ENCODE measurements at regions not wholly inside any gene's neighbourhood (a gene's known extent, or its start where the extent isn't known, plus 50 kb on each side); places are given as distances from the start of the nearest gene placed in this dataset.

DNA sequence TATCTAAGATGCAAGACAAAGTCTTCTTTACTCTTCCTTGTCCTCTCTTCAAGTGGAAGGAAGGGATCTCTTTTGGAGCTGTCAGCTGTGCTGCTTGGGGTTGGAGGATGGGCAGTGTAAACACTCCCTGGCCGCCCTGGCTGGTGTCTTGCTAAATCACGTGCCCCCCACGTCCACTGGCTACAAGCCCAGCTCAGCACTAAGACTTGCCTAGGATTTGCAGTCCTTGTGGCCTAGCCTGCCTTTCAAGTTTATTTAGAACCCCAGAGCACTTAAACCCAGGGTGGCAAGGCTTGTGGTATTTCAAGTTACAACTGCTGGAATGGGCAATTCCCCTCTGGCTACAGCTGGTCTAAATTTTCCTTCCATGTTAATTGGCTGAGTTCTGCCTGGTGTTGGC lies 272.4 kb upstream of the MYO3A start:
- no peak for DNase-seq (ENCODE audit: low read depth)

DNA sequence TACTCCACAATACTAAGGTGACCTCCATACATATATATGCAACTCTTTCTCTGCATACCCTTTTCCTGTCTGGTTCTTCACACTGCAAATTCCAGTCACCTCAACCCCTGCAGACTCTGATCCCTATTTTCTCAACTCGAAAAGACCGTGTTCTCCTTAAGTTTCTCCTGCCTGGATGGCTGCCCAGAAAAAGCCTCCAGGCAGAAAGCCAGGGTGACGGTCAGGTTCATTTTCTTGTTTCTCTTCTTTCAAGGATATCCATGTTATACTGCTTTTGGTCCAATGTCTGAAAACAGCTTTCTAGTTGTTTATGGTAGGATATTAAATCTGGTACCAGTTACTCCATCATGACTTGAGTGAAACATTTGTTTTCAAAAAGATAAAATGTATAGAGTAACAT lies 267.8 kb upstream of the MYO3A start:
- DNase-seq (ENCODE audit: low read depth): no peak

DNA sequence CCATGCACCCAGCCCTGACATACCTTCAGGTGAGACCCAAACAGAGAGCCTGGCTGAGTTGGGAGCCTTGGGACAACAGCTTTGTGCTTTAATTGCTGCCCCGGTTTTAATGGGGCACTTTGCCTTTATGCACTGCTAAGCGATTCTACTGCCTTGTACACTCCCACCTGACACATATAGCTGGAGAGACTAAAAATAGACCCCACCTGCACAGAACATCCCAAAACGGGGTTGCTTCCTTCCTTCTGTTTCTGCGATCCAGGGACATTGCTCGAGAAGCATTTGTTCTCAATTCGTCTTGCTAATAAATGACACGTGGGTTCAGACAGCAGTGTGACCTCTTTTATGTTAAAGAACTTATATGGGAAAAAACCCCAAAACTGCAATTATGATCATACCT lies 258.8 kb upstream of the MYO3A start:
- no peak for DNase-seq (ENCODE audit: low read depth)

DNA sequence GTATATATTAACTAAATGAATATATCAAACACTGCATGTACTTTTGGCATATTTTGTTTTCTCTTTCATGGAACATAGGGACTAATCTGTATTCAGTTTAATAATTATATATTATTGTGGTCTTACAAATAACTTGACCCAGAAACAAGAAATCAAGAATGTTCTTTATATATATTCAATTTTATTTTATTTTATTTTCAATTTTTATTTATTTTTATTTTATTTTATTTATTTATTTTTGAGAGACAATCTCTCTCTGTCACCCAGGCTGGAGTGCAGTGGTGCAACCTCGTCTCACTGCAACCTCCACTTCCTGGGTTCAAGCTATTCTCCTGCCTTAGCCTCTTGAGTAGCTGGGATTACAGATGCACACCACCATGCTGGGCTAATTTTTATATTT lies 258.4 kb upstream of the MYO3A start:
- DNase-seq (ENCODE audit: low read depth): no peak

DNA sequence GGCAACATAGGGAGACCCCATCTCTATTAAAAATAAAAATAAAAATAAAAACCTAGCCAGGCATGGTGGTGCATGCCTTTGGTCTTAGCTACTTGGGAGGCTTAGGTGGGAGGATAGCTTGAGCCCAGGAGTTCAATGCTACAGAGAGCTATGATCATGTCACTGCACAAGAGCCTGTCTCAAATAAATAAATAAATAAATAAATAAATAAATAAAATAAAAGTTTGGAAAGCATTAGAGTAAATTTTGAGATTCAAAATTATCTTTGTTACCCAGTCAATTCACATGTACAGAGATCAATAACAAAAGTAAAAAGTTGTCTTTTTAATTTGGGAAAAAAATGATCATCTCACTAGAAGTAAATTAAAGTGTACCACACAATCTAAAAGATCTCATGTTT lies 255.8 kb upstream of the MYO3A start:
- DNase-seq (ENCODE audit: low read depth): no peak

DNA sequence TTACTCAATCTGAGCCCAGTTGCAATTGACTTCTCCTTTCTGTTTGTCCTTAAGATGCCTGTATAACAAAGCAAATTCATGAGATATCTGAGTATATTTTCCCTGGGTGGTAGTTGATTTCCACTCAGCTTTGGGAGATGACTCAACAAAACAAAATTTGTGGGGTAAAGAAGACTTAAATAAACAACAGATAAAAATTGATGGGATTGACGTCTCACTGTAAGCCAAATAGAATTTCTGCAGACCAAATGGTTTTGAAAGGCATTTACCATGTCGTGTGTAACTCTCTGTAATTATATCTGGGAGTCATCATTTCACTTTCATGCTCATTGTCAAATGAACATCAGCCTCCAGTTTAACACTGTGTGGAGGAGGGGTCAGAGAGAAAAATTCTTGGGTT lies 255.4 kb upstream of the MYO3A start:
- no peak for DNase-seq (ENCODE audit: low read depth)

DNA sequence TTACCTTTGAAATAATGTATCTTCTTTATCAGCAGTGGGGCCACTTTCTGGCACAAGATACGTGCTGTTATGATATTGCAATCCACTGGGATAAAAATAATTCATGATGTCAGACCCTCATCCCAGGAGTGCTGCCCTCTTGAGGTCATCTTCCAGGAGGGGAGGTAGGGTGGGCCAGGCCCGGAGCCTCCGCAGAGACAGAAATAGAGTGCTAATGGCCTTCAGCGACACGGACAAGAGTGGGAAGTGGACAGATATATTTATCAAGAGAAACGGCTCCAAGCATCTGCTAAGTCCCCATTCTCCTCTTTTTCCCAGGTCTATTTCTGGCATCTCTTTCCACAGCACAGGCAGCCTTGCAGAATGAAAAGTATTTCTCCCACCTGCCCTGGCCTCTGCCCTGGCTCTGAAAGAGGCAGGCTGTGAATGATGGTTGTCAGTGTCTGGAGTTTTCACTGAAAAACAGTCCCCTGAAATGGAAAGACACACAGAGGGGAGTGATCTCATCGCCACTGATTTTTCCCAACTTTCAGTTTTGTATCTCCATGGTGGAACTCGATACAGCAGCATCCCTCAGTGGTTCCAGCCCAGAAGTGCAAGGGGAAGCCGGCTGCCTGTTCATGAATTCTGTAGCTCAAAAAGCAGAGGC lies 251.7 kb upstream of the MYO3A start:
- DNase-seq (ENCODE audit: low read depth): no peak

DNA sequence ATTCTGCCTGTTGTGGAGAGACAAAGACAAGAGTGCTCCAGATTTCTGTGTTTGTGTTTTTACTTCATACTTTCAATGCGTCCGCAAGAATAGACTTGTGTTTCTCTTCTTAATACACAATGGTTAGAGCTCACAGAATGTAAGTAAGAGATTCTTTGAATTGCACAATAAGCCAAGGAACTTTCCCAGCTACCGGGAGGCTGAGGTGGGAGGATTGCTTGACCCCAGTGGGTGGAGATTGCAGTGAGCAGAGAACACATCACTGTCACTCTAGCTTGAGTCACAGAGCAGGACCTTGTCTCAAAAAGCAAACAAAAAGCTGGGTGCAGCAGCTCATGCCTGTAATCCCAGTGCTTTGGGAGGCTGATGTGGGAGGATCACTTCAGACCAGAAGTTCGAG lies 250.7 kb upstream of the MYO3A start:
- no peak for DNase-seq (ENCODE audit: low read depth)

DNA sequence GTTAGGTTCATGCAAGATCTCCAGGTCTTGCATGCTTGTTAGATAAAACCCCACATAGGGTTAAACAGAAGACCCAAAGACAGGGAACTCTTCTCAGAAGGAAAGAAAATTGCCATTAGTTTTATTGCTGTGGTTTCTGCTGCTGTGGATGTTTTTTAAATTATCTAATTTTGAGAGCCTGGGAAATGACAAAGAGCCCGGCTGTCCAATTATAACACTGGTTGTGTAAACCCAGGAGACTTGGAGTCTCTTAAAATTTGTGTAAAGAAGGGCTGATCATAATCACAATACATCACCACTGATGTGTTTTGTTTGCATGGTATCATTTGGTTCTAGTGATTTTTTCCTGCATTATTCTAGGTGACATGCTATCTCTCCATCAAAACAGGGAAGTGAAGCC lies 246.5 kb upstream of the MYO3A start:
- no peak for DNase-seq (ENCODE audit: low read depth)

DNA sequence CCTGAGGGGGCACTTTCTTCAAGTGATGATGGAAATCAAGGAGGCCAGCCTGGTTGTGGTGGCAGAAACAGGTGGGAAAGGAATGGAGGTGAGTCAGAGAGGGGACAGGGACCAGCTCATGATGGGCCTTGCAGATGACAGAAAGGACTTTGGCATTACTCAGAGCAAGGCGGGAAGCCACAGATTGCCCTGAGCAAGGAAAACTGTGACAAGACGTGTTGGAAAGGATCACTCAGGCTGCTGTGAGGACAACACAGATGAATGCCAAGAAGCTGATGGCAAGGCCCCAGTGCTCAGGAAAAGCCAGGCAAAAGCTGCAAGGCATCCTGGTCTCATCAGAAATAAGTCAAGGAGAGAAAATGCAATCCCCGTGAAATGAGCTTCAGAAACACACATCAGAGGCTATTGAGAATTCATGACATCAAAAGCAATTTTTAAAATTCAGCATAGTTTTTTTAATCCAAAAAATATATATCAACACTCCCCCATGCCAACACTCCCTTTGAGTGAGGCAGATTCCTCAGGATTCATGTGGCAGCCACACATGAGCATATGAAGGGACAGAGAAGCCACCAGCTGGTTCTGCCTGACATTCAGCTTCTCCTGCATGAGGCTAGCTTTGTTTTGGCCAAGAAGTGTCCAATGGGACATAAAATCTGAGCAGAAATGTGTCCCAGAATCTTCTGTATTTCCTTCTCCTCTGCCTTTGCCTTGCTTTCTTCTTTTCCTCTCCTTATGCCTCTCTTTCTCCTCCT lies 244.5 kb upstream of the MYO3A start:
- DNase-seq (ENCODE audit: low read depth): no peak

DNA sequence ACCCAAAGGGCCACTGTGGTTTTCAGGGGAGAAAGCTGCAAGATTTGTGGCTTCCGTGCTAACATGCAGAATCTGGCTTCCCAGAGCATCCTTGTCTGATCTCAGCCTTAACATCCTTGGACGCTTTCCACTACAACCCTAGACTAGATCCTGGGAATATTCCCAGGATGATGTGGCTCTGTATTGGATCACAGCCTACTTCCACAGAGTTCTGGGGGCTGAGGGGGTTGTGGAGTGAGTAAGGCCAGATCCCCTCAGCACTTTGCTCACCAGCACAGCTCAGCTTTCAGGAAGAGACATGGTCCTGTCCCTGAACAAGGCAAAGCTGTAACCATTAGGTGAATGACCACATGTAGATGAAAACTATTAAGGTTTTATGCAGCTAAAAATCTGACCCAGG lies 241.3 kb upstream of the MYO3A start:
- no peak for DNase-seq (ENCODE audit: low read depth)

DNA sequence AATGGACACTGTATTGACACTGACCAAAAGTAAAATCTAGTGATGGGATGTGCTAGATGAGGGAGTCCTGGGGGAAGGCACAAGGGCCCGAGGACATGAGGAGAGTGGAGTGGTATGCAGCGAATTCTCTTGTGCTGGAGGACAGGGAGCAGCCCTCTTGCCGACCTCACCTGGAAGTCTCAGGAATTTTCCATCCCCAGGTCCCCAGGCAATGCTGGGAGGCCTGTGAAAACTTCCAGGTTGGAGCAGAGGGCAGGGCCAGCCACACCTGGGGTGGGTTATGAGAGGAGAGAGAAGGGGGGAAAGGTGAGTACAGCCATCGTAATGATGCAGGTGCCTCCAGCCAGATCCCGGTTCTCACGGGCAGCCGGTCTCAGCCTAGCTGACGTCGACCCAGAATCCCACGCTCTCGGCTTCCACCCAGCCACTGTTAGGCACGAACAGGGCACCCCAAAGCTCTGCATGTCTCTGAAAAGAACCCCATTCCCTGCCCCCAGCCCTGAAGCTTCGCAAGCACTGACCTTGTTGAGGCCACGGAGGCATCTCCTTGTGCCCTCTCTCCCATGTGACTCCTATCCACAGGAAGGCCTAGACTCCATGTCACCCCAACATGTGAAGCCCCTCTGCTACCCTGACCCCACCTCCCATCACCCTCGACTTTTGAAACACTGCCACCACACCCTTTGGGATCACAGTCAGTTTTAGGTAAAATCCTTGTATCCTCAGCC lies 239.7 kb upstream of the MYO3A start:
- no peak for DNase-seq (ENCODE audit: low read depth)

DNA sequence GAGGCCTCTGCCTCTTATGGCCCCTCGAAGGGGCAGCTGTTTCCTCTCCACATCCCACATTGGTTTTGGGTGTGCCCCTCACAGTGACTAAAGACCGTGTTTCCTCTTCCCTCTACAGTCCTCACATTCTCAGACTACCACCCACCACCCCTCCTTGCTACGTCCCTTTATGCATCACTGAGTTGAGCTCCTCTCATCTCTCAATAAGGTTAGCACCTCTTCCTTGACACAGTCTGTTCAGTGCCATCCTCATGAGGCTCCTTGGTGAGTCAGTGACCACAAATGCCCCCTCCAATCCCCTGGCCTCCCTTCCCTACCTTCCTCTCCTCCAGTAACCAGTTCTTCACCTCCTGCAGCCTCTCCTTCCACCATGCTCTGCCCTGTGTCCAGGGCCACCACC lies 239.1 kb upstream of the MYO3A start:
- DNase-seq (ENCODE audit: low read depth): no peak

DNA sequence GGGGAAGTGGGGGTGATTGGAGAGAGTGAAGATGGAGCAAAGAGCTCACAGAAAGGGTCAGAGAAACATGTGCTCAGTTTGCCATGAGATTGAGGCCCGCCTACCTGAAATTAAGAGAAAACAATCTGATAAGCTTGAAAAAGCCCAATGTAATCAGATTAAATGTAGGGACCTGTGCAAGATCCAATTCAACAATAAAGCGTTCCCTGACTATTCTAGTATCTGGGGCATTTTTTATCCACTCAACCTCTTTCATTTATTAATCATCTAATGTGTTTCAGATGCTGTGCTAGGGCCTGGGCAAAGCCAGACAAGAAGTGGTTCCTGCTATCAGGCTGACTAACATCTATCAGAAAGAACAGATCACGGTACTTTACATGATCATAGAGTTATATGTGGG lies 238.4 kb upstream of the MYO3A start:
- DNase-seq (ENCODE audit: low read depth): no peak

DNA sequence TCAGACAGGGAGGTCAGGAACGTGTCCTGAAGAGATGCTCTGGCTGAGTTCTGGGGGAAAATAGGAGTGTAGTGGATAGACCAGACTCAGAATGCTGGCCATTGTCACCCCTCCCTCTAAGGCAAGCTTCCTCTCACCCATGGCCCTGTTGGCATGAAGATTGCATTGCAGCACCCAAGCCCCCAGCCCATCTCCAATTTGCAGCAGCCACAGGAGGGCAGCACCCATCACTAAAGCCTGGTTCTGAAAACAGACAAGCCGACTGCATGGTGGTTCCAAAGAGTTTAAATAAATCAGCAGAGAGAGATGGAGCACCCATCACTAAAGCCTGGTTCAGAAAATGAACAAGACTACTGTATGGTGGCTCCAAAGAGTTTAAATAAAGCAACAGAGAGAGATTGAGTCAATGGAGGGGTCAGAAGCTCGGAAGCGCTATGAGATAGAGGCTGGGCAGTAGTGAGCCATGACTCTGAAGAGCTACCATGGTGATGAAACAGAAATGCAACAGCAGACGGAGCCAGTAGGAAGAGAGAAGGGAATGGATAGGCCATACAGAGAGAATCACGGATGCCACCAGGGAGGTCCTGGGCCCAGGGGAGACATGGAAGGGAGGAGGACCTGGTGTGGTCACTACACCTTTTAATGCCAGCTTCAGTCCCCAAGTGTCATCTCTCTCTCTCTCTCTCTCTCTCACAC lies 237.9 kb upstream of the MYO3A start:
- DNase-seq (ENCODE audit: low read depth): no peak

DNA sequence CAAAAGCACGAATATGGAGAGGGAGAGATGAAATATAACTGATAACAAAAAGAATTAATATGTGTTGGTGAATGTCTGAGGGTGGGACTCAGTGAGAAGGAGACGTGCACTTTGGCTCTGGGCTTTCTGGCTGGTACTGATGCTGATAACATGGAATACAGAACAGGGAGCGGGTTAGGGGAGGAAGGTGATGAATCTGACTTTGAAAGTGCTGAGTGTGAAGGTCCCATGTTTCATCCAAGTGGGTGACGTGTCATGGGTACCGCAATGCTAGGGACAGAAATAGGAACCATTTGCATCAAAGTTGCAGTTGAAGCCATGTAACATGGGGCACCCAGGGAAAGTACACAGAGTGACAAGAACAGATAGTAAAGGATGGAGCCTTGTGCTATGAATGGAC lies 236.6 kb upstream of the MYO3A start:
- DNase-seq (ENCODE audit: low read depth): no peak

DNA sequence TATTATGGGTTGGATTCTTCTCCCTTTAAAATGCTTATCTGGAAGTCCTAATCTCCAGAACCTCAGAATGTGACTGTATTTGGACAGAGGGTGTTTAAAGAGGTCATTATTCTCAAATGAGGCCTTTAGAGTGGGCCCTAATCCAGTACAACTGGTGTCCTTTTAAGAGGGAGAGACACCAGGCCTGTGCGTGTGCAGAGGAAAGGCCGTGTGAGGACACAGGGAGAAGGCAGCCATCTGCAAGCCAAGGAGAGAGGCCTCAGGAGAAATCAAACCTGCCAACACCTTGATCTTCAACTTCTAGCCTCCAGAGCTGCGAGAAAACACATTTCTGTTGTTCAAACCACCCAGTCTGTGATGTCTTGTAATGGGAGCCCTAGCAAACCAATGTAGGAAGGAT lies 235.4 kb upstream of the MYO3A start:
- DNase-seq (ENCODE audit: low read depth): no peak

DNA sequence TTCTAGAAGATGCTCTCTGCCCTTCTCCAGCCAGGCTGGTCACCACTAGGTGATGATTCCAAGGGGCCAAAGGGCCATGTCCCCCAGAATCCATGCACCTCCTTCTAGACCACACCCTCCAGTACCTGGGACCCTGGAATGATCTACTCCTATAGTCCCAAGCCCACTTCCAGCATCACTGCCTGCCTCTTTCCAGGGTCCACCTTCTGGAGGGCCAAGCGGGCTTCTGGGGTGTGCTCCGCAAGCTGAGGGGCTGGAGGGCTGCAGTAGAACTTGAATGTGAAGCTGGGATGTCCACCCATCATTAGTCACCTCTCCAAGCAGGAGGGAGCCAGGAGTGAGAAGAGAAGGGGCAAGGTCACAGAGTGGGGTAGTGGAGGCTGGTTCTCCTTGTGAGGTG lies 234.4 kb upstream of the MYO3A start:
- DNase-seq (ENCODE audit: low read depth): no peak

DNA sequence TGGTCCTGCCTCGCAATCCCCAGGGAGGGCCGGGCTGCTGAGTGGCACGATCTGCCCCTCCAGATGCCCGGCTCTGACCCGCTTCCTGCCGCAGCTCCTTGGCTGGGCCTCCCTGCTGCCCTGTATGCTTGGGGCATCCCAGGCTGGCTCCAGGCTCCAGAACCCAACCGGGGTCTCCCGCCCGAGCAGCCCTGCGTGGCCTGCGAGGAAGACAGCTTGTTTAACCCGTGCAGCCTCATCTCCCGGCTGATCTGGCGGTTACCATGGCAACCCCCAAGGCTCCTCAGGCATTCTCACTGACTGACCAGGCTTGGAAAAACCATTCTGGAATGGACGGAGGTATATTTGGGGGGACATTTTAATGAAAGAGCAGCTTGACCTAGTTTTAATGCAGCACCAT lies 232.4 kb upstream of the MYO3A start:
- DNase-seq (ENCODE audit: low read depth): no peak

DNA sequence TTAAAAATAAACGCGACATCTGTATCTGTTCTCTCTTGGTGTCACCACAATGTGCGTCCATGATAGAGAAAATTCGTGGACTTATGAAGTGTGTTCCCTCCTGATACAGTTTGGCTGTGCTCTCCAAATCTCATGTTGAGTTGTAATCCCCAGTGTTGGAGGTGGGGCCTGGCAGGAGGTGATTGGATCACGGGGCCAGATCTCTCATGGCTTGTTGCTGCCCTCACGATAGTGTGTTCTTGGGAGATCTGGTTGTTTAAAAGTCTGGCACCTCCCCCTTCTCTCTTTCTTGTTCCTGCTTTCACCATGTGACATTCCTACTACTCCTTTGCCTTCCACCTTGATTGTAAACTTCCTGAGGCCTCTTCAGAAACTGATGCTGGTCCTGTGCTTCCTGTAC lies 229.4 kb upstream of the MYO3A start:
- DNase-seq (ENCODE audit: low read depth): no peak

DNA sequence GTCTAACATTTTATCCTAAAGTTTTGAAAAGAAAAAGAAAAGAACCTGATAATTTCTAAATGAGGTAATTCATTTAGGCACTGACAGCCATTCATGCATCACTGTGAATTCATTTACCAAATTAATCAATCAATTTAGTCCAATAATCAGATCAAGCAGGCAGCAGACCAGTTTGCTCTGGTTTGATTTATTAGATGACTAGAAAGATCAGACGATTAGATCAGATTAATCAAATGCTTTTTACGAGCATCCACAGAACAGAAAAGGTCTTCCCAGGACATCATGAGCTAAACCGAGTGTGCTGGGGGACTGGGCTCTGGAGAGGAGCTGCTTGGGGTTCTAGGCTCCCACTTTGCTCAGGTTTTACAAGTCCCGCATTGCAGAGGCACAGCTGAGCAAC lies 226.5 kb upstream of the MYO3A start:
- DNase-seq (ENCODE audit: low read depth): no peak

DNA sequence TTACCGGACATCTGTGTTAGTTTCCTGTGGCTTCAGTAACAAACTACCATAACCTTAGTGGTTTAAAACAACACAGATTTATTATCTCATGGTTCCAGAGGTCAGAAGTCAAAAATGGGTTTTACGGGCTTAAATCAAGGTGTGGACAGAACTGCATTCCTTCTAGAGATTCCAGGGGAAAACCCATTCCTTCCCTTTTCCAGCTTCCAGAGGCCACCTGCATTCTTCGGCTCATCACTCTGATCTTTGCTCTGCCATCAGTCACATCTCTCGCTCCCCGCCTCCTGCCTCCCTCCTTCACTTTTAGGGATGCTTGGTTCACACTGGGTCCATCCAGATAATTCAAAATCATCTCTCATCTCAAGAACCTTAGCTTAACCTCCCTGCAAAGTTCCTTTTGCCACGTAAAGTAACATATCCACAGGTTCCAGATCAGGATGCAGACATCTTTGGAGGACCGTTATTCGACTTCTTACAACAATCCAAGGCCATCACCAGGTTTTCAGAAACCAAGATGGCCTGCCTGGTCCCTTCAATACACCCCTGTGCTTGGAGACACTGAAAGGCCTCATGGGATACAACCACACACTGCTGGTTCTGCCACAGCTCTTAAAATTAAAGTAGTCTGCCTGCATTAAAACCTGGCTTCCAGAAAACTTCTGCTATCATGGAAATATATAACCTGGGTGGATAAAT lies 225.9 kb upstream of the MYO3A start:
- DNase-seq (ENCODE audit: low read depth): no peak

All from fibroblast of gingiva (primary cell).